Testis (tissue), 2 donors: ENCODE measurements at regions not wholly inside any gene's neighbourhood (a gene's known extent, or its start where the extent isn't known, plus 50 kb on each side); places are given as distances from the start of the nearest gene placed in this dataset.

ENCODE experiments used
- POLR2A ChIP-seq: fragments of 450-650 bp; IDR thresholded peaks from one replicate; pipeline ENCODE4 v1.6.1; 2017; ENCODE audit warnings: antibody characterized with exemption, mild to moderate bottlenecking, moderate library complexity
- TF ChIP-seq, protein P1 (sequence below), 3 experiments: fragments of 450-650 bp in 2 of 3; fragments of 200-600 bp in 1 of 3; sonication (generic) in 1 of 3; IDR thresholded peaks; one replicate each; pipeline ENCODE4 v1.5.1; 2016 to 2019; ENCODE audit warnings: antibody characterized with exemption in 3 of 3, mild to moderate bottlenecking in 2 of 3, moderate library complexity in 1 of 3

DNA sequence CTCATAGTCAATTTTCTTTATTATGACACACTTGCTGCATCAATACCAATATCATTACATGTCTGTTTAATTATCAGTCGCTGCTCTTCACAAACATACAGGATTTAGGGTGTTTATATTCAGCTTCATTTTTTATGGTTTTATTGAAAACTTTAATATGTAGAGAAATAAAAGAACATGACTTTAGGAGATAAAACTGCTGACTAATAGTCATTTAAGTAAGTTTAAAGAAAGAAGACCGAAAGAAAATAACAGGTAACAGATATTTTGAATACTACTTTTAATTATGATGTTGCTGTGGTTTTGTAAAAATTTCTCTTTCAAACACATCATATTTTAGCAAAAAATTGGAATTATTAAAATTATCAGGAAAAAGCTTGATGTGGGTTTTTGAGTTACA lies 685.1 kb upstream of the BRINP3 start:
- TF ChIP-seq, protein P1, sequence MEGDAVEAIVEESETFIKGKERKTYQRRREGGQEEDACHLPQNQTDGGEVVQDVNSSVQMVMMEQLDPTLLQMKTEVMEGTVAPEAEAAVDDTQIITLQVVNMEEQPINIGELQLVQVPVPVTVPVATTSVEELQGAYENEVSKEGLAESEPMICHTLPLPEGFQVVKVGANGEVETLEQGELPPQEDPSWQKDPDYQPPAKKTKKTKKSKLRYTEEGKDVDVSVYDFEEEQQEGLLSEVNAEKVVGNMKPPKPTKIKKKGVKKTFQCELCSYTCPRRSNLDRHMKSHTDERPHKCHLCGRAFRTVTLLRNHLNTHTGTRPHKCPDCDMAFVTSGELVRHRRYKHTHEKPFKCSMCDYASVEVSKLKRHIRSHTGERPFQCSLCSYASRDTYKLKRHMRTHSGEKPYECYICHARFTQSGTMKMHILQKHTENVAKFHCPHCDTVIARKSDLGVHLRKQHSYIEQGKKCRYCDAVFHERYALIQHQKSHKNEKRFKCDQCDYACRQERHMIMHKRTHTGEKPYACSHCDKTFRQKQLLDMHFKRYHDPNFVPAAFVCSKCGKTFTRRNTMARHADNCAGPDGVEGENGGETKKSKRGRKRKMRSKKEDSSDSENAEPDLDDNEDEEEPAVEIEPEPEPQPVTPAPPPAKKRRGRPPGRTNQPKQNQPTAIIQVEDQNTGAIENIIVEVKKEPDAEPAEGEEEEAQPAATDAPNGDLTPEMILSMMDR (IDR thresholded peaks at IDR 0.05), result no peak
- no peak for TF ChIP-seq POLR2A
